ENCODE measurements at regions not wholly inside any gene's neighbourhood (a gene's known extent, or its start where the extent isn't known, plus 50 kb on each side); places are given as distances from the start of the nearest gene placed in this dataset.

- DNase-seq: no peak
These were observed 306.2 kb downstream of the MATN1 start for GRCh38 chr1:30417001-30417700.

GRCh38 chr1:30416221-30416820 lies 307.1 kb downstream of the MATN1 start:
- DNase-seq: no peak

- no peak for DNase-seq
These were observed 308.0 kb downstream of the MATN1 start for GRCh38 chr1:30415171-30415940.

GRCh38 chr1:30414851-30415165 lies 308.6 kb downstream of the MATN1 start:
- no peak for DNase-seq

- DNase-seq: no peak
These were observed 309.1 kb downstream of the MATN1 start for GRCh38 chr1:30414086-30414850.

GRCh38 chr1:30413606-30414005 lies 309.8 kb downstream of the MATN1 start:
- no peak for DNase-seq

- DNase-seq: no peak
These were observed 310.3 kb downstream of the MATN1 start for GRCh38 chr1:30413111-30413440.

- DNase-seq: no peak
These were observed 310.9 kb downstream of the MATN1 start for GRCh38 chr1:30412241-30413110.

- DNase-seq: no peak
These were observed 312.2 kb downstream of the MATN1 start for GRCh38 chr1:30411206-30411605.

GRCh38 chr1:30410153-30410851 lies 313.1 kb downstream of the MATN1 start:
- DNase-seq: no peak

GRCh38 chr1:30409476-30410152 lies 313.8 kb downstream of the MATN1 start:
- no peak for DNase-seq

- DNase-seq: no peak
These were observed 315.4 kb downstream of the MATN1 start for GRCh38 chr1:30407865-30408580.

GRCh38 chr1:30406996-30407864 lies 316.2 kb downstream of the MATN1 start:
- no peak for DNase-seq

GRCh38 chr1:30405631-30406212 lies 317.7 kb downstream of the MATN1 start:
- no peak for DNase-seq

- no peak for DNase-seq
These were observed 318.3 kb downstream of the MATN1 start for GRCh38 chr1:30405081-30405480.

GRCh38 chr1:30404341-30404740 lies 319.0 kb downstream of the MATN1 start:
- DNase-seq: no peak

GRCh38 chr1:30403726-30404125 lies 319.7 kb downstream of the MATN1 start:
- DNase-seq: no peak

GRCh38 chr1:30403061-30403645 lies 320.2 kb downstream of the MATN1 start:
- DNase-seq: no peak

GRCh38 chr1:30402031-30402430 lies 321.4 kb downstream of the MATN1 start:
- DNase-seq: peak; percentile 12
